Urinary bladder (tissue), 3 donors: ENCODE measurements at regions not wholly inside any gene's neighbourhood (a gene's known extent, or its start where the extent isn't known, plus 50 kb on each side); places are given as distances from the start of the nearest gene placed in this dataset.

Experiments used
- DNase-seq: peaks from one replicate; pipeline ENCODE4 v3.0.0-alpha.2; 2015; ENCODE audit errors: extremely low spot score
- H3K27ac ChIP-seq: one replicate; pipeline ENCODE4 v1.5.1; 2013; ENCODE audit warnings: low read depth, mild to moderate bottlenecking, moderate library complexity
- H3K36me3 ChIP-seq: one replicate; pipeline ENCODE4 v1.6.1; 2013; ENCODE audit warnings: mild to moderate bottlenecking, moderate library complexity; ENCODE audit not compliant: insufficient read depth
- H3K4me1 ChIP-seq: one replicate; pipeline ENCODE4 v1.6.1; 2013; ENCODE audit warnings: mild to moderate bottlenecking, moderate library complexity; ENCODE audit not compliant: insufficient read depth
- H3K4me3 ChIP-seq: one replicate; pipeline ENCODE4 v1.5.1; 2013; ENCODE audit warnings: low read depth, low read length
- WGBS: extraction: QIAGEN DNeasy Blood & Tissue Kit; methylation state at CpG from one replicate; pipeline ENCODE4 v1.1.7; 2013; 5-methylcytosine and 5-hydroxymethylcytosine counted together
- donor health status: healthy with polysubstance abuse.
- donor health status: healthy.

DNA sequence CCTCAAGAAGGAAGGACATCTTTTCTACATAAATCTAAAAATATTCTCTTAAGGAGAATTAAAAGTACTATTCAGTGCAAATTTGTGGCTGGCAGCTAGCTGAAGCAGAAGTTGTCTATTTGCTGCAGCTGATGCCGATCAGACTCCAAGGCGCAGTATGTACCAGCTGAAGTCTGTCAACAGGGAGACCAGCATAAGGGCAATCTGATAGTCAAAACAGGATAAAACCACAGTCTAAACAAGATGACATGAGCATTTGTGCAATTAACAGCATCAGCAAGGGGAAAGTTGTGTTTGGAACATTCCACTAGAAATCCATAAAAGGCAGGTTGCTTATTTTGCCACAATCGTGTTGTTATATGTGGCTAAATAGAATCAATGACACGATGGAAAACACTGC is 198.2 kb upstream of the ROBO2 start:
- 29% methylated on average over 4 of the region's 4 CpGs for WGBS
- no peaks in the 10 kb centered on the region for H3K36me3 ChIP-seq
- H3K4me1 ChIP-seq: no peaks in the 10 kb centered on the region
- H3K4me3 ChIP-seq: no peak overlapping the region
- H3K27ac ChIP-seq: no peak overlapping the region
- DNase-seq: peak; percentile 14

DNA sequence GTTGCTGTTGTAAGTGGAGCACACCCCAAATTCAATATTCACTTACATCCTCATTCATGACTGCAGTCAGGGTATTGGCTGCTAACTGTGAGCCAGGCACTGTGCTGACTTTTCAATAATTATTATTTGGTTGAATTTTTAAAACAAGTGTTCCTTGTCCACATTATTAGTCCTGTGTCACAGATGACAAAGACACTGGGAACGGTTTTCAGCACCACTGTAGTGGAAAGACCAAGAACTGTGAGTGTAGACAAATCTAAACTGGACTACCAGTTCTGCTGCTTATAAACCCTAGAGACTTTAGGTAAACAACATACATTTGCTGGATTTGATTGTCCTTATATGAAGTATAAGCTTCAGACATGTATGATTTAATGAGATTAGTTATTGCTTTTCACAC is 197.7 kb upstream of the ROBO2 start:
- DNase-seq: no peak
- no peaks in the 10 kb centered on the region for H3K4me1 ChIP-seq
- H3K4me3 ChIP-seq: no peak overlapping the region
- H3K36me3 ChIP-seq: no peaks in the 10 kb centered on the region
- no peak overlapping the region for H3K27ac ChIP-seq
- 34% methylated on average over 1 of the region's 1 CpG for WGBS

DNA sequence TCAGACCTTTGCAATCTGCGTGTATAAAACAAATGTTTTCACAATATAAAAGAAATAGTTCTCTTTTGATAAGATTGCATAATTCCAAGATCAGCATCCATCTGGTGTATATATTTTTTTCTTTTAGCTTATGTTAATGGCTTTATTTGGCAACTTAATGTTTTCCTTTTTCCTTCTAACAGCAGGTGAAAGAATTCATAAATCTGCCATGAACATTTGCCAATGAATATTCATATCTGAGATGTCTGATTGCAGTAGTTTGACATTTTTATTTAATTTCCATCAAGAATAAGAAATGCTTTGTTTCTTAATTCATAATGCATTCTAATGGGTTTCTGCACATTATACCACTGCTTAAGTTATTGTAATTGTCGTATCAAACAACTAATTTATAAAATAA is 184.4 kb upstream of the ROBO2 start:
- Histone ChIP-seq H3K27ac (no peak overlapping the region), H3K4me1 (no peaks in the 10 kb centered on the region), H3K36me3 (no peaks in the 10 kb centered on the region), H3K4me3 (no peak overlapping the region)
- 79% methylated on average over 2 of the region's 2 CpGs for whole genome bisulfite sequencing
- DNase-seq: no peak

DNA sequence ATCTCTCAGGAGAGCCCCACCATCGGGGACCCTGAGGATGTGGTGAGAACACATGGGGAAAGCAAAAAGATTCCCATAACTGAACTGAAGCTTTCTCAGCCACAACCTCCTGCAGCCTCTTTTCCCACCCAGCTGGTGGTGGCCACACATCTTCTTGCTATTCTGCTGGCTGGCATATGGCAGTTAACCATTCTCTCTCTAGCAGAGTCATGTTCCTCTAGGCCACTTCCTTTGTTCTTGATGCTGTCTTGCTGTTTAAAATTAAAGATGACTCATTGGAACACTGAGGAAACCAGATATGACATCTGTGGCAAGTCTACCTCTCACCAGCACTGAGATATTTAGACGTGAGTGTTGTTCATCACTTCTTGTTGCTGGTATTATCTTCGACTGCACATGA is 180.3 kb upstream of the ROBO2 start:
- Histone ChIP-seq H3K4me3 (no peak overlapping the region), H3K36me3 (no peaks in the 10 kb centered on the region), H3K4me1 (no peaks in the 10 kb centered on the region), H3K27ac (no peak overlapping the region)
- DNase-seq: no peak
- WGBS: 78% methylated on average over 3 of the region's 3 CpGs

DNA sequence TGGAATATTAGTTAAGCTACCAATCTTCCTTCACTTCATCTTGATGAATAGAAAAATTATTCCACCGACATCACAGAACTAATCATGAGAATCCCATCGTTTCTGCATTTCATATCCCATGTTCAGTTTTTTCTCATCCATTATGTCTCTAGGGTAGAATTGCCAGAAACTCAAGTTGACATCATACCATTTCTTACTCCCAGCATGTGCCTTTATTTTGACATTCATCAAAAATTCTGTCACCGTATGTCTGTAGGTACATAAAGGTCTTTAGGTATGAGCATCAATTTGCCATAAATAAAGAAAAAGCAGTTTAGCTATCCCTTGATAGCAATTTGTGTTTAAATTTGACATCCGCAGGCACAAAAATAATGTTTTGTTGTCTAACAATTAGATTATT is 175.5 kb upstream of the ROBO2 start:
- no peak overlapping the region for H3K27ac ChIP-seq
- 90% methylated on average over 4 of the region's 4 CpGs for WGBS
- H3K4me1 ChIP-seq: no peaks in the 10 kb centered on the region
- no peak overlapping the region for H3K4me3 ChIP-seq
- DNase-seq: no peak
- no peaks in the 10 kb centered on the region for H3K36me3 ChIP-seq

DNA sequence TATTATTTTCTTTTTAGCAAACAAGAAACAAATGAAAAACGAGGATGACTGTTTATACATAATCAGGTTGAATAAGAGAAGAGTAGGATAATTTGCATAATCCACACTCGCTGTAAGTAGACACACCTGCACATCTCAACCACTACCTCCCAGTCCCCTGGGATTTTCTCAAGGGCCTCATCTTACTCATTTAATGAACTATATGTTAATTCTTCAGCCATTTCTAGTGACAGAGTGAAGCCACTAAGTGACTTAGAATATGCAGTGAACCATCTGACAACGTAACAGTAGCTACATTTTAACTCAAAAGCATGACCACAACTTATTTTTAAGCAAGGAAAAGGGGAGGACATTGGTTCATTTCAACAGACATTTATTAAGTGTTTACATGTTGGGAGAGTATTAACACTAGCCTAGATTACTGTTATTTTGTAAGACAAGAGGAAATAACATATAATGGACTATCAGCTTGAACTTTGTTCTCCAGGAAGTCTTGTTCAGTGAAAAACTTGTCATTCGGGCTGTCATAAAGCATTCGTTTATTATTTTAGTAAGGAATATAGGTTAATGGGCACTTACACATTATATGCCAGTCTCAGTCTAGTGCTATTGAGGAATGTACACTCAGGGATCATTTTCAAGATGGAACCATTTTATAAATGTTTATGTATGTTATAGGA is 173.0 kb upstream of the ROBO2 start:
- H3K4me1 ChIP-seq: no peaks in the 10 kb centered on the region
- 66% methylated on average over 5 of the region's 5 CpGs for WGBS

DNA sequence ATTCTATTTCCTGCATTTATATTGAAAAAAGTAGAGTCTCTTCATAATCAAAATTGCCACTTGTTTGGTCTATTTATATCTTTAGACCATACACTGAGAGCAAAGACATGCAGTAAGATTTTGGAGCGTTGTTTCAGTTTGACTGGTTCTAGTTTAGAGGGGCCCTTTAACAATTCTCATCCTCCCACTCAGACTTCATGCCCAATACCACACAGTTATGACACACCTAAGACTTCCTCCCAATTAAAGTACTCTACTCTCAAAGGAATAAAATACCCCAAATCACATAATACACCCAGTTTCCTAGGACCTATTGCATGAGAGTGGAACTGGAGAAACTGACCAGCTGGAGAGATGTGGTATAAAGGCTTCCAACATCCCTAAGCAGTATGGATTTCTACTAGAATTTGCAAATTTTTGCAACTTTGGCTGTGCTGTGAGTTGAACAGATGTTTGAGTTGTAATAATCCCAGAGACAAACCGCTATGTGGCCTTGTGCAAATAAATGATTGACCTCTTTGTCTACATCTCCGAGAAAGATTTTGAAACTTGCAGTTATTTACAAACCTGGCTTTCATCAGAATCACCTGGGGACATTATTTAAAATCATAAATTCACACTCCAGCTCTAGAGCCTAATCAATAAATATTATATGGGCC is 170.0 kb upstream of the ROBO2 start:
- 60% methylated on average over 3 of the region's 3 CpGs for WGBS
- DNase-seq: no peak

More for the DNA sequence above, 173.0 kb upstream of the ROBO2 start:
- H3K27ac ChIP-seq: no peak overlapping the region
- DNase-seq: no peak
- no peaks in the 10 kb centered on the region for H3K36me3 ChIP-seq
- no peak overlapping the region for H3K4me3 ChIP-seq

DNA sequence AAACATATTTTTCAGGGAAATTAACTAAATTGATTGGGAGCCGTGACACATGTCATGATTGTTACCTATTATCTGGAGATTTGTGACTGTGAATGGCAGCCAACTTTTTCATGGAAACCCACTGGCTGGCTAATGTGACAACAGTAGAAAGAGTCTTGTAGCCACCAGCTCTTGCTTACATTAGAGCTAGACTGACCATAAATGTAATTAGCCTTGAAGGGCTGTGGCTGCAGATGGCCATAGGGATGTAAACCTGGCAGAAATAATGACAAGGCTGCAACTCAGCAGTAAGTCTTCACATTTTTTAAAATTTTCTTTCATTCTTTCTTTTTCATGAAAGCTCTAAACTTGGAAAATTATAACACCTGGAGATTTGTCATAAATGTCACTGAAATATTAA is 168.2 kb upstream of the ROBO2 start:
- DNase-seq: no peak
- H3K4me1 ChIP-seq: no peaks in the 10 kb centered on the region
- H3K27ac ChIP-seq: no peak overlapping the region
- H3K4me3 ChIP-seq: no peak overlapping the region
- no peaks in the 10 kb centered on the region for H3K36me3 ChIP-seq
- 87% methylated on average over 1 of the region's 1 CpG for WGBS

More for the DNA sequence above, 170.0 kb upstream of the ROBO2 start:
- Histone ChIP-seq H3K36me3 (no peaks in the 10 kb centered on the region), H3K4me3 (no peak overlapping the region), H3K27ac (no peak overlapping the region), H3K4me1 (no peaks in the 10 kb centered on the region)

DNA sequence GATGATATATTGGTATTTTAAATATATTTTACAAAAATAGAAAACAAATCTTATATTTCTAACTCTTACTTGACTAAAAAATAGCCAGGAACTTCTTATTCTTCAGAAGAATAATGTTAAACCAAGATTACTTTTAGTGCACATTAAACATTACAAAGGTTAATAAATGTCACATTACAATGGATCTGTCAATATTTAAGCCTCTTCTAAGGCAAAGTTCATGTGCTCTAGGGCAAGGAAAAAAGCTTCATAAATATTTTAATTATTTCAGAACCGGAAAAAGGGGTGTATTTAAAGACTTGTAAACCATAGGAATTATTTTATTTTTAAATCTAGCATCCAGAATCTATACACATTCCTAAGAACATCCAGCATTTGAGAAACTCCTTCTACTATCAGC is 166.9 kb upstream of the ROBO2 start:
- no peak overlapping the region for H3K27ac ChIP-seq
- DNase-seq: no peak
- no peak overlapping the region for H3K4me3 ChIP-seq
- H3K4me1 ChIP-seq: no peaks in the 10 kb centered on the region
- 42% methylated on average over 1 of the region's 1 CpG for WGBS
- H3K36me3 ChIP-seq: no peaks in the 10 kb centered on the region

DNA sequence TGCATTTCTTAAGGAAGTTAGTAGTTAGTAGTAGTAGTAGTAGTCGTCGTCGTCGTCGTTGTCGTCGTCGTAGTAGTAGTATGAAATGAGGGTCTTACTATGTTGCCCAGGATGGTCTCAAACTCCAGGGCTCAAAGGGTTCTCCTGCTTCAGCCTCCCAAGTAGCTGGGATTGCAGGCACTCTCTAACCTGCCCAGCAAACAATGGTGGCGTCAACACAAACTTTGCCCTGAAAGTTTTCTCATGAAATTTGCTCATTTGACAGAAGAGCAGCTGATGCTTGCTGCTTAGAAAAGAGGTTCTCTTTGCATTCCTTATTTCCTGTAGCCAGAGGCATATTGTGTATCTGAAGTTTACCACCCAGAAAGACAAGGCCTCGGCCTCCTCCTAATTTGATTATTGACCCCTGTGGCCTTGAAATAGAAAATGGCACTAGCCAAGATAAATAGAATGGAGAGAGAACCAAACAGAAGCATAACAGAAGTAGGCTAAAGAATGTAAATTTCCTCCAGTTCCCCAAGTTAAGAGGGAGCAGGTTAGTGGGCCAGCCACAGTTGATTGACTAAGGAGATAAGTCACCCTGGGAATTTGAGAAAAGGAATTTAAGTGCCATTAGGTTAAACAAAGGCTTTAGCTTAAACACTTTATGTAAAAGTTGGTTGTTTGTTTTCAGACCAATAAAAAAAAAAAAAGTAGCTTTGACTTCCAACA is 166.2 kb upstream of the ROBO2 start:
- WGBS: 91% methylated on average over 10 of the region's 10 CpGs
- no peak overlapping the region for H3K4me3 ChIP-seq
- H3K27ac ChIP-seq: no peak overlapping the region

DNA sequence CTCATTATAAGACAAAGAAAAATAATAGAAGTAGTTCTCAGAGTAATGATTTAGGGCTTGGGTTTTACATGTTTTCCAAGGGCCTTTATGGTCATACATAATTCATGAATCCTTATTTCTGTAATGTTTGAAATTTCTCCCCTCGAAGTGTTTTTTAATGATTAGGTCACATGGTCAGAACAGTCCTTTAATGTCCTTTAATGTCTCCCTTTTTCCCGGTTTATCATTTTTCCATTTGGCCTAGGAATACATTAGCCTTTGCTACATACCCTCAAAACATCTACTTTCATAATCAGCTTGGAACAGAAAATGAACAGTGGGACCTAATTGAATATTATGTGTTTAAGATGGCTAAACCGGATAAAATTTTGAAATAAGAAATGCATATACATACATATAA is 159.9 kb upstream of the ROBO2 start:
- Histone ChIP-seq H3K27ac (no peak overlapping the region), H3K36me3 (no peaks in the 10 kb centered on the region), H3K4me3 (no peak overlapping the region), H3K4me1 (no peaks in the 10 kb centered on the region)
- WGBS: 87% methylated on average over 3 of the region's 3 CpGs
- DNase-seq: no peak

More for the DNA sequence above, 166.2 kb upstream of the ROBO2 start:
- no peak for DNase-seq
- Histone ChIP-seq H3K36me3 (no peaks in the 10 kb centered on the region), H3K4me1 (no peaks in the 10 kb centered on the region)

DNA sequence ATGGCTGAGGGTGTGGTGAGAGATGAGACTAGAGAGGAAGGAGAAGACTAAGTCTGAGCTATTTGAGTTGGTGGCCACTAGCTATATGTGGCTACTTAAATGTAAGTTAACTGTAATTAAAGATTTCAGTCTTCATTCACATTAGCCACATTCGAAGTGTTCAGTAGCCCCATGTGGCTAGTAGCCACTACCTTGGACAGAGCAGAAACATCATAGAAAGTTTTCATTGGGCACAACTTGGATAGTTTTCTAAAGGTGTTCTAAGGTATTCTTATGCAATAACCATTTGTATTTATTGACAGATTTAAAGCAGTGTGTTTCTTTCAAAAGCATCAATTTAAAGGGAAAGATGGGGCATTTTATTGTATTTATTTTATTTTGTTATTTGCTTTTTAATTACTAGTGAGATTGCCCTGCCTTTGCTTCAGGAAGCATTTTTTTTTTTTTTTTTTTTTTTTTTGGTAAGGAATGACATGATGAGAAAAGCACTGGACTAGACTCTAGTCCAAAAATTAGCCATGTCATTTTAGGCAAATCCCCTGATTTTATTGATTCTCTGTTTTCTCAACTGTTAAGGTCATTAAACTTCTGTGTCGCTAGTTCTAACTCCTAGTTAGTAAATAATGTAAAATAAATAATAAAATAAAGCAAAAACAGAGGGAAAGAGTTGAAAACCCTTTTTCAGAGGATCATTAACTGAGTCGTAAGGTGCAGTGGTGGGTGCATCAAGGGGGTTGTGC is 153.0 kb upstream of the ROBO2 start:
- Histone ChIP-seq H3K36me3 (no peaks in the 10 kb centered on the region), H3K4me1 (no peaks in the 10 kb centered on the region), H3K4me3 (no peak overlapping the region), H3K27ac (no peak overlapping the region)
- DNase-seq: no peak
- WGBS: 93% methylated on average over 3 of the region's 3 CpGs

DNA sequence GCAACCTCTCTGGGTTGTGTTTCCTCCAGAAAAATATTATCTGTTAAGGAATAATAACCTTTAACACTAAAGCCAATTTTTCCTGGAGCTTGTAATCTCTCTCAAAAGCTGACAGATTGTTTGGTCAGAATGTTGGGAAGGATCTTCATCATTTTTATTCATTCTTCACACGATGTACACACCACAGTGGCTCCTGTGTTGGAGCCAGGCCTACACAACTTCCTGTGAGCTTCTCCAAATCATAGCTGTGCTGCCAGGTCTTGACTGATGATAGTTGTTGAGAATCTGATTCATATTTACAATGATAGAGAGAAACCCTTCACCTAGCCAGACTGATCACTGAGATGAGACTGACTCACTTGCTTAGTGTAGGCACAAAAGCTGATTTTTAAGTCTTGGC is 151.0 kb upstream of the ROBO2 start:
- 43% methylated on average over 1 of the region's 1 CpG for WGBS
- no peak overlapping the region for H3K27ac ChIP-seq
- H3K4me1 ChIP-seq: no peaks in the 10 kb centered on the region
- no peaks in the 10 kb centered on the region for H3K36me3 ChIP-seq
- no peak for DNase-seq
- H3K4me3 ChIP-seq: no peak overlapping the region
